IMR-90 (cell line): ENCODE measurements at regions not wholly inside any gene's neighbourhood (a gene's known extent, or its start where the extent isn't known, plus 50 kb on each side); places are given as distances from the start of the nearest gene placed in this dataset.

Source experiments
- CEBPB ChIP-seq: IDR thresholded peaks from 2 replicates; pipeline ENCODE4 v1.6.1; 2012; ENCODE audit warnings: low read depth, low read length, improper control_type of control experiment
- POLR2A ChIP-seq: IDR thresholded peaks from 2 replicates; pipeline ENCODE4 v1.6.1; 2012; ENCODE audit warnings: mild to moderate bottlenecking, low read depth, low read length
- RCOR1 ChIP-seq: IDR thresholded peaks from 2 replicates; pipeline ENCODE4 v1.6.1; 2012; ENCODE audit warnings: mild to moderate bottlenecking, low read length, improper control_type of control experiment; ENCODE audit not compliant: insufficient replicate concordance
- TF ChIP-seq, protein P1 (sequence below): conservative IDR thresholded peaks from 2 replicates; pipeline ENCODE4 v1.5.1; 2012; ENCODE audit warnings: mild to moderate bottlenecking, low read depth, low read length, improper control_type of control experiment

DNA sequence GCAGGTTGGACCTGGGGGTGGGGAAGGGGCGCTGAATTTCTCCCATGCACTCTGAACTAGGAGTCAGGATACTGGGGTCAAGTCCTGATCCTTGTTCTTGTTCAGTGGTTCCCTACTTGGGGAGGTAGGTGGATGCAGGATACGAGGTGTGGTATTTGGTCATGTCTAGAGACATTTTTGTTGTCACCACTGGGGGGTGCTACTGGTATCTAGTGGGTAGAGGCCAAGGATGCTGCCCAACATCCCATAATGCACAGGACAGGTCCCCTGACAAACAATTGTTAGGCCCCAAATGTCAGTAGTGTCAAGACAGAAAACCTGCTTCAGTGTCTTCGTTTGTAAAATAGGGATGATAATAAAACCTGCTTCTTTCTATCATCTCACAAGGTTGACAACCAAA lies 259.0 kb upstream of the FOXD3 start:
- TF ChIP-seq, protein P1, sequence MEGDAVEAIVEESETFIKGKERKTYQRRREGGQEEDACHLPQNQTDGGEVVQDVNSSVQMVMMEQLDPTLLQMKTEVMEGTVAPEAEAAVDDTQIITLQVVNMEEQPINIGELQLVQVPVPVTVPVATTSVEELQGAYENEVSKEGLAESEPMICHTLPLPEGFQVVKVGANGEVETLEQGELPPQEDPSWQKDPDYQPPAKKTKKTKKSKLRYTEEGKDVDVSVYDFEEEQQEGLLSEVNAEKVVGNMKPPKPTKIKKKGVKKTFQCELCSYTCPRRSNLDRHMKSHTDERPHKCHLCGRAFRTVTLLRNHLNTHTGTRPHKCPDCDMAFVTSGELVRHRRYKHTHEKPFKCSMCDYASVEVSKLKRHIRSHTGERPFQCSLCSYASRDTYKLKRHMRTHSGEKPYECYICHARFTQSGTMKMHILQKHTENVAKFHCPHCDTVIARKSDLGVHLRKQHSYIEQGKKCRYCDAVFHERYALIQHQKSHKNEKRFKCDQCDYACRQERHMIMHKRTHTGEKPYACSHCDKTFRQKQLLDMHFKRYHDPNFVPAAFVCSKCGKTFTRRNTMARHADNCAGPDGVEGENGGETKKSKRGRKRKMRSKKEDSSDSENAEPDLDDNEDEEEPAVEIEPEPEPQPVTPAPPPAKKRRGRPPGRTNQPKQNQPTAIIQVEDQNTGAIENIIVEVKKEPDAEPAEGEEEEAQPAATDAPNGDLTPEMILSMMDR: no peak
- no peak for TF ChIP-seq RCOR1
- no peak for TF ChIP-seq POLR2A
- TF ChIP-seq CEBPB: no peak
